Jurkat, Clone E6-1 (cell line): ENCODE measurements at regions not wholly inside any gene's neighbourhood (a gene's known extent, or its start where the extent isn't known, plus 50 kb on each side); places are given as distances from the start of the nearest gene placed in this dataset.

Experiments used
- DNase-seq: peaks from one replicate; pipeline ENCODE4 v3.0.0-alpha.2; 2011; ENCODE audit warnings: low read depth, low spot score
- H3K4me3 ChIP-seq: 2 replicates; pipeline ENCODE4 v1.5.1; 2011; ENCODE audit warnings: mild to moderate bottlenecking, low read length, control low read depth, moderate library complexity

- DNase-seq: no peak
- H3K4me3 ChIP-seq: no peak overlapping the region
Measured at GRCh38 chr2:8451273-8451672, 230.6 kb upstream of the ID2 start.

- no peak for DNase-seq
Measured at GRCh38 chr2:8452296-8452695, 229.6 kb upstream of the ID2 start.

GRCh38 chr2:8452979-8453903 lies 228.6 kb upstream of the ID2 start:
- H3K4me3 ChIP-seq: no peak overlapping the region
- DNase-seq: no peak

More at GRCh38 chr2:8452296-8452695, 229.6 kb upstream of the ID2 start:
- no peak overlapping the region for H3K4me3 ChIP-seq

- no peak for DNase-seq
- H3K4me3 ChIP-seq: no peak overlapping the region
Measured at GRCh38 chr2:8453904-8454302, 228.0 kb upstream of the ID2 start.

- no peak for DNase-seq
- H3K4me3 ChIP-seq: no peak overlapping the region
Measured at GRCh38 chr2:8454797-8455196, 227.1 kb upstream of the ID2 start.

GRCh38 chr2:8455236-8456150 lies 226.4 kb upstream of the ID2 start:
- DNase-seq: no peak
- H3K4me3 ChIP-seq: no peak overlapping the region

GRCh38 chr2:8456151-8457091 lies 225.4 kb upstream of the ID2 start:
- DNase-seq: peak; percentile 89
- H3K4me3 ChIP-seq: peak overlapping the region; percentile 5; the same call in 1 of the 2 replicates

- H3K4me3 ChIP-seq: no peak overlapping the region
- DNase-seq: no peak
Measured at GRCh38 chr2:8457092-8457481, 224.8 kb upstream of the ID2 start.

- no peak for DNase-seq
Measured at GRCh38 chr2:8457699-8458502, 224.0 kb upstream of the ID2 start.

GRCh38 chr2:8458503-8459459 lies 223.1 kb upstream of the ID2 start:
- H3K4me3 ChIP-seq: no peak overlapping the region
- DNase-seq: no peak

More at GRCh38 chr2:8457699-8458502, 224.0 kb upstream of the ID2 start:
- no peak overlapping the region for H3K4me3 ChIP-seq

GRCh38 chr2:8459474-8459873 lies 222.4 kb upstream of the ID2 start:
- DNase-seq: no peak
- no peak overlapping the region for H3K4me3 ChIP-seq

- no peak for DNase-seq
- H3K4me3 ChIP-seq: no peak overlapping the region
Measured at GRCh38 chr2:8461341-8461740, 220.5 kb upstream of the ID2 start.

- H3K4me3 ChIP-seq: no peak overlapping the region
- no peak for DNase-seq
Measured at GRCh38 chr2:8462280-8462679, 219.6 kb upstream of the ID2 start.

- DNase-seq: no peak
- no peak overlapping the region for H3K4me3 ChIP-seq
Measured at GRCh38 chr2:8462899-8463648, 218.8 kb upstream of the ID2 start.

GRCh38 chr2:8465560-8465959 lies 216.3 kb upstream of the ID2 start:
- no peak for DNase-seq
- no peak overlapping the region for H3K4me3 ChIP-seq

- DNase-seq: no peak
Measured at GRCh38 chr2:8469709-8470493, 212.0 kb upstream of the ID2 start.

More at GRCh38 chr2:8469709-8470493, 212.0 kb upstream of the ID2 start:
- no peak overlapping the region for H3K4me3 ChIP-seq
